ENCODE measurements at regions not wholly inside any gene's neighbourhood (a gene's known extent, or its start where the extent isn't known, plus 50 kb on each side); places are given as distances from the start of the nearest gene placed in this dataset.

DNA sequence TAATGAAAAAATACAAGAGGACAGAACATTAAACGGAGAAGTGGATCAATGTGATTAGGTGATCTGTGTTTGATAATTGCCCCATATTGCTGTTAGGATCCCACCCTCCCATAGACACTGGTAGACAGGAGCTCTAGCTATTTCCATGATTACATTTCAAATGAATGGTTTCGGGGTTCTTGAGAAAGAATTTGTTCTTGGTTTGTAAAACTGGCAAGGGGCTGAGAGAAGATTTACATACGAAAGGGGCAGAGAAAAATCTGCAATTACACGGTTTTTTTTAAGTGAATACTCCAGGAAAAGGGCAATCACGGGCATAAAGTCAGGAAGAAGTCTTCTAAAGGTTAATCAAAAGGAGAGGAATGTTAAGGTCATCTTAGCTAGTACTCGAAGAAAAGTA is 2125.7 kb upstream of the PCDH20 start:
- H3K4me1 ChIP-seq (ENCODE audit: control insufficient read depth in 1 of 2, insufficient read depth in 2 of 2, low read length in 2 of 2) = no peaks in the 10 kb centered on the region
- no peaks in the 10 kb centered on the region for H3K36me3 ChIP-seq (ENCODE audit: control insufficient read depth in 1 of 2, insufficient read depth in 2 of 2, low read length in 2 of 2)
- no peaks in the 10 kb centered on the region for H3K27me3 ChIP-seq (ENCODE audit: low read depth, low read length)
- H3K9me3 ChIP-seq (ENCODE audit: control insufficient read depth in 1 of 2, low read length in 2 of 2) = no peaks in the 10 kb centered on the region
- no peak overlapping the region for H3K27ac ChIP-seq (ENCODE audit: low read length)
- no peak overlapping the region for H3K4me3 ChIP-seq (ENCODE audit: low read depth in 1 of 2, low read length in 2 of 2)

DNA sequence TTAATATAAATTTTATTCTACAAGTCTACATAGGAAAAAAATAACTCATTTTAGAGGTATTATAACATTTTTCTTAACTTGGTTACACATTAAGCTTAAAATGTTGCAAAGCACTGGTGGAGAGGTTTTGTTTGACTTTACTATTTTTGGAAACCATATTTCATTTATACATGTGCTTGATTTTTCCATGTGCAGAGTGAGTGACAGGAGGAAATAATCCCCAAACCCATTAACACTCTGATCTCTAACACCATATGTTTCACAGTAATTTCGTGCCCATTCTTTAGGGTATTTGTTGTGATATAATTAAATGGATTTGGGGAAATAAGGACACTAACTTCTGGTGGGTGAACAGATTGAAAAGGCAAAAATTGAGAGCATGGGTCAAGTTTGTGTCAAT is 2124.4 kb upstream of the PCDH20 start:
- H3K4me3 ChIP-seq (ENCODE audit: low read depth in 1 of 2, low read length in 2 of 2) = no peak overlapping the region
- no peaks in the 10 kb centered on the region for H3K36me3 ChIP-seq (ENCODE audit: control insufficient read depth in 1 of 2, insufficient read depth in 2 of 2, low read length in 2 of 2)
- no peaks in the 10 kb centered on the region for H3K9me3 ChIP-seq (ENCODE audit: control insufficient read depth in 1 of 2, low read length in 2 of 2)
- H3K27me3 ChIP-seq (ENCODE audit: low read depth, low read length) = no peaks in the 10 kb centered on the region
- H3K27ac ChIP-seq (ENCODE audit: low read length) = no peak overlapping the region
- H3K4me1 ChIP-seq (ENCODE audit: control insufficient read depth in 1 of 2, insufficient read depth in 2 of 2, low read length in 2 of 2) = no peaks in the 10 kb centered on the region

DNA sequence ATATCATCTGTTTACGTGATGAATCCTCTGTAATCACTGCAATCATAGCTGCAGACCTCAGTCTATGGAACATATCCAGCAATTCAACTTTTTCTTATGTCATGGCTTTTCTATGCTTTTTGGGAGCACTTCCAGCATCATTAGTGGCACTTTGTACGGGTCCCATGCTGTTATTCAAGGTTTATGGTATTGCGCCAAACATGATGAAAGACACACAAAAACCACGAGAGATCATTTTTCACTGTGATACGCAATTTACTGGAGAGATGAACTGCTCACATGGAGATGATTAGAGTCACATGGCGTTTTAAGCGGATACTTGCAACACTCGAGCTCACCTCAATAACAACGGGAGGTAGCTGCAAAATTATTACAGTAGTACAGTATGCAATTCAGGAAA is 2101.7 kb upstream of the PCDH20 start:
- Histone ChIP-seq H3K27me3 (ENCODE audit: low read depth, low read length) (no peaks in the 10 kb centered on the region), H3K27ac (ENCODE audit: low read length) (no peak overlapping the region), H3K4me1 (ENCODE audit: control insufficient read depth in 1 of 2, insufficient read depth in 2 of 2, low read length in 2 of 2) (no peaks in the 10 kb centered on the region), H3K36me3 (ENCODE audit: control insufficient read depth in 1 of 2, insufficient read depth in 2 of 2, low read length in 2 of 2) (no peaks in the 10 kb centered on the region), H3K4me3 (ENCODE audit: low read depth in 1 of 2, low read length in 2 of 2) (no peak overlapping the region), H3K9me3 (ENCODE audit: control insufficient read depth in 1 of 2, low read length in 2 of 2) (no peaks in the 10 kb centered on the region)

DNA sequence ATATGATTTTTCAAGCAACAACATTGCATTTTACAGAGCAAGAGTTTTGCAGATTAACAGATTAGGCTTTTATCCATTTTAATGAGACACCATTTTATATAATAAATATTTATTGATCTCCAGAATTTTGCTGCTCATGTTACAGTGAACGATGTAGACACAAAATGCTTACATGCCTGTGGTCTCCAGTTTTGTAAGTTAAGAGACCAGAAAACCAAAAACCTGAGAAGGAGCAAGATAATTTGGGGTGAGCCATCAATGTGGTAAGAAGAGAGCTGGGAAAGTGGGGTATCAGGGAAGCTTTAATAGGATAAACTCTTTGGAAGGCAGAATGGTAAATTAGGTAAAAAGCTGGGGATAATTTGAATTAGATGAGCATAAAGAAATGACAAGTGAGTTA is 2100.5 kb upstream of the PCDH20 start:
- H3K4me3 ChIP-seq (ENCODE audit: low read depth in 1 of 2, low read length in 2 of 2) = no peak overlapping the region
- H3K9me3 ChIP-seq (ENCODE audit: control insufficient read depth in 1 of 2, low read length in 2 of 2) = no peaks in the 10 kb centered on the region

DNA sequence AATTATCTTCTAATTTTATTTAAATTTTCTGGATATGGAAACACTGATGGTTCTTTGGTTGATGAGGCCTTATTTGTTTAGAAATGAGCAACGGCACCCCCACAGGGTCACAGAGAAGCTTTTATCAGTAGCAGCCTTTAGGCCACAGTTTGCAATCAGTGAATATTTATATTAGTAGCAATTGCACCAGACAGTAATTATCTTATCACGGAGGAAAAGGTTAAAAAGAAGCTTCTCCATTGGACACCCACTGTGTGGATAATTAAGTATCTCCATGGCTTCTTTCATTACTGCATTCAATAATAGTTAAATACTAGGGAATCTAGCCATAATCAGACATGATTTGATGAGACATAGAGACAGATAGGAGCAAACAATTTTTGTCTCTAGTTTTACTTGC is 2099.2 kb upstream of the PCDH20 start:
- Histone ChIP-seq H3K36me3 (ENCODE audit: control insufficient read depth in 1 of 2, insufficient read depth in 2 of 2, low read length in 2 of 2) (no peaks in the 10 kb centered on the region), H3K4me1 (ENCODE audit: control insufficient read depth in 1 of 2, insufficient read depth in 2 of 2, low read length in 2 of 2) (no peaks in the 10 kb centered on the region), H3K27ac (ENCODE audit: low read length) (no peak overlapping the region), H3K4me3 (ENCODE audit: low read depth in 1 of 2, low read length in 2 of 2) (no peak overlapping the region), H3K9me3 (ENCODE audit: control insufficient read depth in 1 of 2, low read length in 2 of 2) (no peaks in the 10 kb centered on the region), H3K27me3 (ENCODE audit: low read depth, low read length) (no peaks in the 10 kb centered on the region)

More for the DNA sequence above, 2100.5 kb upstream of the PCDH20 start:
- no peaks in the 10 kb centered on the region for H3K36me3 ChIP-seq (ENCODE audit: control insufficient read depth in 1 of 2, insufficient read depth in 2 of 2, low read length in 2 of 2)
- no peaks in the 10 kb centered on the region for H3K27me3 ChIP-seq (ENCODE audit: low read depth, low read length)
- H3K4me1 ChIP-seq (ENCODE audit: control insufficient read depth in 1 of 2, insufficient read depth in 2 of 2, low read length in 2 of 2) = no peaks in the 10 kb centered on the region
- H3K27ac ChIP-seq (ENCODE audit: low read length) = no peak overlapping the region

- Histone ChIP-seq H3K4me3 (ENCODE audit: low read depth in 1 of 2, low read length in 2 of 2) (no peak overlapping the region), H3K9me3 (ENCODE audit: control insufficient read depth in 1 of 2, low read length in 2 of 2) (no peaks in the 10 kb centered on the region), H3K36me3 (ENCODE audit: control insufficient read depth in 1 of 2, insufficient read depth in 2 of 2, low read length in 2 of 2) (no peaks in the 10 kb centered on the region), H3K27ac (ENCODE audit: low read length) (no peak overlapping the region), H3K27me3 (ENCODE audit: low read depth, low read length) (no peaks in the 10 kb centered on the region), H3K4me1 (ENCODE audit: control insufficient read depth in 1 of 2, insufficient read depth in 2 of 2, low read length in 2 of 2) (no peaks in the 10 kb centered on the region)
Observed at GRCh38 chr13:63512095-63512494, 2096.4 kb upstream of the PCDH20 start.

DNA sequence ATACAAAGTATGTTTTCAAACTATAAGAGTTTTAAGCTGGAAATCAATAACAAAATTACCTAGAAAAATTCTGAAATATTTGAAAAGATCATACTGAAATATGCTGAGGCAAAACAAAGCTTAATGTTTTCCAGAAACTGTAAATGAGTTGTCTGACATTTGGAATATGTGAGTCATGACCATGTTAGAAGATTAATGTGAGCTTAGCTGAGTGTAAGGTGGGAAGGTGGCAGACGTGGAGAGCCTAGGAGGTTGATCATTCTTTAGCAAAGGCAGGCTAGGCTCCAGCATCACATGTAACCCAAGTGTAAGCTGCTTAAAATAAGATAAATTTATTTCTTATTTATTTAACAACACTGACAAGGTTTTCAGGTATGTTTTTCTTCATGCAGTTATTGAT is 2086.1 kb upstream of the PCDH20 start:
- H3K9me3 ChIP-seq (ENCODE audit: control insufficient read depth in 1 of 2, low read length in 2 of 2) = no peaks in the 10 kb centered on the region
- H3K36me3 ChIP-seq (ENCODE audit: control insufficient read depth in 1 of 2, insufficient read depth in 2 of 2, low read length in 2 of 2) = no peaks in the 10 kb centered on the region
- no peaks in the 10 kb centered on the region for H3K4me1 ChIP-seq (ENCODE audit: control insufficient read depth in 1 of 2, insufficient read depth in 2 of 2, low read length in 2 of 2)
- H3K27me3 ChIP-seq (ENCODE audit: low read depth, low read length) = no peaks in the 10 kb centered on the region
- no peak overlapping the region for H3K27ac ChIP-seq (ENCODE audit: low read length)
- H3K4me3 ChIP-seq (ENCODE audit: low read depth in 1 of 2, low read length in 2 of 2) = no peak overlapping the region

- Histone ChIP-seq H3K4me3 (ENCODE audit: low read depth in 1 of 2, low read length in 2 of 2) (no peak overlapping the region), H3K9me3 (ENCODE audit: control insufficient read depth in 1 of 2, low read length in 2 of 2) (no peaks in the 10 kb centered on the region), H3K27ac (ENCODE audit: low read length) (no peak overlapping the region), H3K4me1 (ENCODE audit: control insufficient read depth in 1 of 2, insufficient read depth in 2 of 2, low read length in 2 of 2) (no peaks in the 10 kb centered on the region), H3K36me3 (ENCODE audit: control insufficient read depth in 1 of 2, insufficient read depth in 2 of 2, low read length in 2 of 2) (no peaks in the 10 kb centered on the region), H3K27me3 (ENCODE audit: low read depth, low read length) (no peaks in the 10 kb centered on the region)
Observed at GRCh38 chr13:63497601-63498000, 2082.0 kb upstream of the PCDH20 start.

- no peak overlapping the region for H3K27ac ChIP-seq (ENCODE audit: low read length)
- no peaks in the 10 kb centered on the region for H3K27me3 ChIP-seq (ENCODE audit: low read depth, low read length)
Observed at GRCh38 chr13:63492604-63493003, 2077.0 kb upstream of the PCDH20 start.

DNA sequence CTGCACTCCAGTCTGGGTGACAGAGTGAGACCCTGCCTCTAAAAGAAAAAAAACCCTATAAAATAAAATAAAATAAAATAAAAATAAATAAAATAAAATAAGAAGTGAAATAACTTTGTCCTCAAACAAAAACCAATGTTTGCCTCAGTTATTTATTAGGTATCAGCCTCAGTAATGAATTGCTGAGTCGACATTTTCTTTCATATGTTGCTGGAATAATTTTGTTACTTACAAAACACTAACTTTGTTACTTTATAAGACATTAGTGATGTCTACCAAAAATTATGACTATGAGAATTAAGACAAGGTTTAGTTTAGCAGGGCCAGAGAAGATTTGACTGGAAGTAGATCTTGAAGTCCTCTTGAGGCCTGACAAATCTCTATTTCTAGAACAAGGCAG is 2074.5 kb upstream of the PCDH20 start:
- H3K9me3 ChIP-seq (ENCODE audit: control insufficient read depth in 1 of 2, low read length in 2 of 2) = no peaks in the 10 kb centered on the region
- no peak overlapping the region for H3K27ac ChIP-seq (ENCODE audit: low read length)

More at GRCh38 chr13:63492604-63493003, 2077.0 kb upstream of the PCDH20 start:
- no peaks in the 10 kb centered on the region for H3K9me3 ChIP-seq (ENCODE audit: control insufficient read depth in 1 of 2, low read length in 2 of 2)
- H3K36me3 ChIP-seq (ENCODE audit: control insufficient read depth in 1 of 2, insufficient read depth in 2 of 2, low read length in 2 of 2) = no peaks in the 10 kb centered on the region
- no peak overlapping the region for H3K4me3 ChIP-seq (ENCODE audit: low read depth in 1 of 2, low read length in 2 of 2)
- H3K4me1 ChIP-seq (ENCODE audit: control insufficient read depth in 1 of 2, insufficient read depth in 2 of 2, low read length in 2 of 2) = no peaks in the 10 kb centered on the region

DNA sequence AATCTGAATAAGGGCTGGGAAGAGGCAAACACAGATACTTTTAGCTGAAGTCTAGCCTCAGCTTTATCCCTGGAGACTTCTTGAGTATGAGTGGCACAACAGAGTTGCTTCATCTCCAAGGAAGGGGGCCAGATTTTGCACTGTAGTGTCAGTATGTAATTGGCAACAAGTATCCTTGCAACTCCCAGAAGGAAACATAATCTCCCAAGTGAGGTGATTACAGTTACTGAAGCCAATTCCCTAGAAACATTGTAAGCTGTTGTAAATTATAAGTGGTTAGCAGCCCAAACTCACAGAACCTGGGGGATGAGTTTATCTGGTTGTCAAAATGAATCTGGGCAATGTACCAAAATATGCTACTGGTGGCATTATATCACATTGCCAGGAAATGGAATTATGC is 2065.7 kb upstream of the PCDH20 start:
- Histone ChIP-seq H3K4me3 (ENCODE audit: low read depth in 1 of 2, low read length in 2 of 2) (no peak overlapping the region), H3K4me1 (ENCODE audit: control insufficient read depth in 1 of 2, insufficient read depth in 2 of 2, low read length in 2 of 2) (no peaks in the 10 kb centered on the region), H3K9me3 (ENCODE audit: control insufficient read depth in 1 of 2, low read length in 2 of 2) (no peaks in the 10 kb centered on the region), H3K27ac (ENCODE audit: low read length) (no peak overlapping the region), H3K27me3 (ENCODE audit: low read depth, low read length) (no peaks in the 10 kb centered on the region), H3K36me3 (ENCODE audit: control insufficient read depth in 1 of 2, insufficient read depth in 2 of 2, low read length in 2 of 2) (no peaks in the 10 kb centered on the region)

More for the DNA sequence above, 2074.5 kb upstream of the PCDH20 start:
- H3K36me3 ChIP-seq (ENCODE audit: control insufficient read depth in 1 of 2, insufficient read depth in 2 of 2, low read length in 2 of 2) = no peaks in the 10 kb centered on the region
- H3K4me1 ChIP-seq (ENCODE audit: control insufficient read depth in 1 of 2, insufficient read depth in 2 of 2, low read length in 2 of 2) = no peaks in the 10 kb centered on the region
- H3K4me3 ChIP-seq (ENCODE audit: low read depth in 1 of 2, low read length in 2 of 2) = no peak overlapping the region
- H3K27me3 ChIP-seq (ENCODE audit: low read depth, low read length) = no peaks in the 10 kb centered on the region

GRCh38 chr13:63472711-63473110 is 2057.1 kb upstream of the PCDH20 start:
- no peaks in the 10 kb centered on the region for H3K9me3 ChIP-seq (ENCODE audit: control insufficient read depth in 1 of 2, low read length in 2 of 2)
- no peaks in the 10 kb centered on the region for H3K27me3 ChIP-seq (ENCODE audit: low read depth, low read length)
- H3K36me3 ChIP-seq (ENCODE audit: control insufficient read depth in 1 of 2, insufficient read depth in 2 of 2, low read length in 2 of 2) = no peaks in the 10 kb centered on the region
- H3K4me1 ChIP-seq (ENCODE audit: control insufficient read depth in 1 of 2, insufficient read depth in 2 of 2, low read length in 2 of 2) = no peaks in the 10 kb centered on the region
- H3K4me3 ChIP-seq (ENCODE audit: low read depth in 1 of 2, low read length in 2 of 2) = no peak overlapping the region
- H3K27ac ChIP-seq (ENCODE audit: low read length) = no peak overlapping the region

All from muscle layer of duodenum (tissue), 2 donors.